UCSD-AML1 (cell line): ENCODE measurements at regions not wholly inside any gene's neighbourhood (a gene's known extent, or its start where the extent isn't known, plus 50 kb on each side); places are given as distances from the start of the nearest gene placed in this dataset.

Source experiments
- DNase-seq: peaks from one replicate; lab custom pipeline; 2025; ENCODE audit not compliant: unreplicated experiment; lab: John Stamatoyannopoulos, UW

GRCh38 chr2:128447538-128447995 lies 128.9 kb upstream of the HS6ST1 start:
- DNase-seq, result no peak

- no peak for DNase-seq
These were observed 129.9 kb upstream of the HS6ST1 start for GRCh38 chr2:128448331-128449225.

GRCh38 chr2:128449226-128450061 lies 130.8 kb upstream of the HS6ST1 start:
- DNase-seq, result no peak

GRCh38 chr2:128450211-128451024 lies 131.8 kb upstream of the HS6ST1 start:
- no peak for DNase-seq

- DNase-seq, result no peak
These were observed 132.7 kb upstream of the HS6ST1 start for GRCh38 chr2:128451084-128452023.

- no peak for DNase-seq
These were observed 133.3 kb upstream of the HS6ST1 start for GRCh38 chr2:128452024-128452411.

GRCh38 chr2:128452536-128453530 lies 134.2 kb upstream of the HS6ST1 start:
- no peak for DNase-seq

- DNase-seq, result no peak
These were observed 136.5 kb upstream of the HS6ST1 start for GRCh38 chr2:128454980-128455720.

GRCh38 chr2:128455721-128456050 lies 137.0 kb upstream of the HS6ST1 start:
- DNase-seq, result no peak

GRCh38 chr2:128456281-128456680 lies 137.6 kb upstream of the HS6ST1 start:
- no peak for DNase-seq

GRCh38 chr2:128457006-128457604 lies 138.4 kb upstream of the HS6ST1 start:
- no peak for DNase-seq

GRCh38 chr2:128457716-128458115 lies 139.0 kb upstream of the HS6ST1 start:
- DNase-seq, result no peak

GRCh38 chr2:128458505-128458904 lies 139.8 kb upstream of the HS6ST1 start:
- no peak for DNase-seq

- DNase-seq, result no peak
These were observed 145.8 kb upstream of the HS6ST1 start for GRCh38 chr2:128464456-128464855.

- no peak for DNase-seq
These were observed 146.8 kb upstream of the HS6ST1 start for GRCh38 chr2:128465246-128466170.

- DNase-seq, result no peak
These were observed 147.7 kb upstream of the HS6ST1 start for GRCh38 chr2:128466376-128466775.

GRCh38 chr2:128466776-128467175 lies 148.1 kb upstream of the HS6ST1 start:
- no peak for DNase-seq
